ENCODE measurements at regions not wholly inside any gene's neighbourhood (a gene's known extent, or its start where the extent isn't known, plus 50 kb on each side); places are given as distances from the start of the nearest gene placed in this dataset.

GRCh38 chr10:47062441-47063200 lies 151.4 kb downstream of the PTPN20 start:
- in situ Hi-C loops (cut with HindIII; ENCODE audit: low pct_unique_long_range_greater_than_20kb, low sequenced_read_pairs) = no loop called here
- POLR2A ChIA-PET = no interaction called here

GRCh38 chr10:47063858-47064257 lies 152.6 kb downstream of the PTPN20 start:
- Histone ChIP-seq H3K36me3 (ENCODE audit: control insufficient read depth, insufficient read depth, low read length) (no peaks in the 10 kb centered on the region), H3K4me1 (ENCODE audit: control insufficient read depth, insufficient read depth, low read length) (no peaks in the 10 kb centered on the region; the same call in 1 of the 2 replicates), H3K27me3 (ENCODE audit: control insufficient read depth, insufficient read depth, low read length) (peaks cover 2% of the 10 kb centered on the region; the same call in 1 of the 2 replicates), H3K27ac (ENCODE audit: low read length) (no peak overlapping the region), H3K9me3 (ENCODE audit: control insufficient read depth, insufficient read depth, low read depth, low read length) (no peaks in the 10 kb centered on the region), H3K4me3 (ENCODE audit: low read depth in 2 of 2, low read length in 2 of 2) (no peak overlapping the region)
- DNase-seq (ENCODE audit: low read depth, low spot score) (no peak), ATAC-seq (no peak)
- intact Hi-C loops (cut with micrococcal nuclease; ENCODE audit: unreplicated experiment) (no loop called here), in situ Hi-C loops (cut with HindIII; ENCODE audit: low pct_unique_long_range_greater_than_20kb, low sequenced_read_pairs) (no loop called here)
- CTCF ChIA-PET = no interaction called here
- TF ChIP-seq TCF7L2 (IDR thresholded peaks at IDR 0.05; ENCODE audit: low read depth, low read length) (no peak), REST (IDR thresholded peaks at IDR 0.05; ENCODE audit: insufficient read depth in 1 of 2, low read depth in 2 of 2, low read length in 1 of 2) (no peak), POLR2AphosphoS5 (IDR thresholded peaks at IDR 0.05; ENCODE audit: low read depth, low read length) (no peak), CTCF (IDR thresholded peaks at IDR 0.05) (no peak), SIN3A (IDR thresholded peaks at IDR 0.05; ENCODE audit: borderline replicate concordance, insufficient read depth, low read depth, low read length) (no peak)
- POLR2A ChIA-PET = no interaction called here
- no TSS peak for BruUV-seq (replicated peaks)

More at GRCh38 chr10:47062441-47063200, 151.4 kb downstream of the PTPN20 start:
- CTCF ChIA-PET = no interaction called here
- TF ChIP-seq TCF7L2 (IDR thresholded peaks at IDR 0.05; ENCODE audit: low read depth, low read length) (no peak), SIN3A (IDR thresholded peaks at IDR 0.05; ENCODE audit: borderline replicate concordance, insufficient read depth, low read depth, low read length) (no peak), REST (IDR thresholded peaks at IDR 0.05; ENCODE audit: insufficient read depth in 1 of 2, low read depth in 2 of 2, low read length in 1 of 2) (no peak), CTCF (IDR thresholded peaks at IDR 0.05) (no peak; the same call in 1 of the 2 replicates), POLR2AphosphoS5 (IDR thresholded peaks at IDR 0.05; ENCODE audit: low read depth, low read length) (no peak)
- H3K27me3 ChIP-seq (ENCODE audit: control insufficient read depth, insufficient read depth, low read length) = peaks cover 2% of the 10 kb centered on the region; the same call in 1 of the 2 replicates
- DNase-seq (ENCODE audit: low read depth, low spot score) (no peak), ATAC-seq (no peak)
- H3K4me3 ChIP-seq (ENCODE audit: low read depth in 2 of 2, low read length in 2 of 2) = no peak overlapping the region
- no peak overlapping the region for H3K27ac ChIP-seq (ENCODE audit: low read length)
- no peaks in the 10 kb centered on the region for H3K9me3 ChIP-seq (ENCODE audit: control insufficient read depth, insufficient read depth, low read depth, low read length)
- no peaks in the 10 kb centered on the region for H3K36me3 ChIP-seq (ENCODE audit: control insufficient read depth, insufficient read depth, low read length)
- intact Hi-C loops (cut with micrococcal nuclease; ENCODE audit: unreplicated experiment) = no loop called here
- BruUV-seq (replicated peaks) = no TSS peak
- H3K4me1 ChIP-seq (ENCODE audit: control insufficient read depth, insufficient read depth, low read length) = no peaks in the 10 kb centered on the region; the same call in 1 of the 2 replicates
